Osteocyte (in vitro differentiated cells): ENCODE measurements at regions not wholly inside any gene's neighbourhood (a gene's known extent, or its start where the extent isn't known, plus 50 kb on each side); places are given as distances from the start of the nearest gene placed in this dataset.
A peak's percentile ranks its signal among the peaks of the same experiment; 100 is the strongest.

Source experiments
- DNase-seq: peaks from one replicate; pipeline ENCODE4 v3.0.0; 2021; ENCODE audit warnings: mixed read lengths; ENCODE audit not compliant: unreplicated experiment; ENCODE audit errors: extremely low spot score
- H3K27ac Mint-ChIP-seq: one replicate; pipeline ENCODE4 v1.8.0; 2021; ENCODE audit warnings: mild to moderate bottlenecking, mixed read lengths; ENCODE audit not compliant: unreplicated experiment
- H3K27me3 Mint-ChIP-seq: one replicate; pipeline ENCODE4 v1.8.0; 2021; ENCODE audit warnings: mixed read lengths; ENCODE audit not compliant: unreplicated experiment
- H3K36me3 Mint-ChIP-seq: one replicate; pipeline ENCODE4 v1.8.0; 2021; ENCODE audit warnings: mixed read lengths; ENCODE audit not compliant: unreplicated experiment
- H3K4me1 Mint-ChIP-seq: one replicate; pipeline ENCODE4 v1.8.0; 2021; ENCODE audit warnings: mixed read lengths; ENCODE audit not compliant: unreplicated experiment
- H3K4me3 Mint-ChIP-seq: one replicate; pipeline ENCODE4 v1.8.0; 2021; ENCODE audit warnings: mild to moderate bottlenecking, moderate library complexity, mixed read lengths; ENCODE audit not compliant: unreplicated experiment
- H3K9me3 Mint-ChIP-seq: one replicate; pipeline ENCODE4 v1.8.0; 2021; ENCODE audit warnings: mixed read lengths; ENCODE audit not compliant: unreplicated experiment
- CTCF ChIP-seq: fragments of 200-600 bp; sonication (generic); IDR thresholded peaks from 2 replicates; pipeline ENCODE4 v1.5.0; 2021; ENCODE audit warnings: antibody characterized with exemption, mild to moderate bottlenecking, moderate library complexity

DNA sequence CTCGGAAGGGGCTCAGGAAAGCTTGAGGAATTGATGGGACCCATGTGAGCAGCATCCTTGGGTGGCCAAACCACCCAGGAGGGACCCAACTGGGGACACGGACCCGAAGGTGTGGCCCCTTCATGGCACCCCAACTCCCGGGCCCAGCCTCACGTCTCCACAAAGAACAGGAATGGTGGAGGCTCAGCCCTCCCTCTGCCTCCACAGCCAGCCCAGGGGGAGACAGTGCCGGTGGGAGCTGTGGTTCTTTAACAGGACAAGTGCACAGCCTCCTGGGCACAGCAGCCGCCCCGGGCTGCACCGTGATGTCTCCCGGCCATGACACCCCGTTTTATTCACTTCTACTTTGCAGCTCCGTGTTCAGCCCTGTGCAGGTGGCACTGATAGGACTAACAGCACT, 587.2 kb downstream of the BRD1 start:
- DNase-seq, result peak; percentile 83
- Mint-ChIP-seq H3K27me3 (no peaks in the 10 kb centered on the region), H3K4me3 (no peak overlapping the region), H3K9me3 (peaks cover 3% of the 10 kb centered on the region), H3K4me1 (no peaks in the 10 kb centered on the region), H3K36me3 (no peaks in the 10 kb centered on the region), H3K27ac (no peak overlapping the region)
- TF ChIP-seq CTCF, result no peak

GRCh38 chr22:49240016-49240380, 587.7 kb downstream of the BRD1 start:
- Mint-ChIP-seq H3K27ac (no peak overlapping the region), H3K27me3 (no peaks in the 10 kb centered on the region), H3K9me3 (peaks cover 3% of the 10 kb centered on the region), H3K36me3 (no peaks in the 10 kb centered on the region), H3K4me1 (no peaks in the 10 kb centered on the region), H3K4me3 (no peak overlapping the region)
- TF ChIP-seq CTCF, result no peak
- DNase-seq, result peak; percentile 65

- Mint-ChIP-seq H3K4me3 (no peak overlapping the region), H3K4me1 (no peaks in the 10 kb centered on the region), H3K27ac (no peak overlapping the region), H3K27me3 (no peaks in the 10 kb centered on the region), H3K9me3 (peaks cover 3% of the 10 kb centered on the region), H3K36me3 (no peaks in the 10 kb centered on the region)
- peak; percentile 77 for DNase-seq
- TF ChIP-seq CTCF, result no peak
Observed at GRCh38 chr22:49239264-49240015, 588.2 kb downstream of the BRD1 start.

GRCh38 chr22:49238181-49239141, 589.2 kb downstream of the BRD1 start:
- H3K4me3 Mint-ChIP-seq, result no peak overlapping the region
- TF ChIP-seq CTCF, result no peak
- no peaks in the 10 kb centered on the region for H3K4me1 Mint-ChIP-seq
- H3K27ac Mint-ChIP-seq, result no peak overlapping the region
- no peaks in the 10 kb centered on the region for H3K27me3 Mint-ChIP-seq
- peak; percentile 83 for DNase-seq
- peaks cover 3% of the 10 kb centered on the region for H3K9me3 Mint-ChIP-seq
- no peaks in the 10 kb centered on the region for H3K36me3 Mint-ChIP-seq

- Mint-ChIP-seq H3K27me3 (no peaks in the 10 kb centered on the region), H3K36me3 (no peaks in the 10 kb centered on the region), H3K4me3 (no peak overlapping the region), H3K9me3 (peaks cover 3% of the 10 kb centered on the region), H3K4me1 (no peaks in the 10 kb centered on the region), H3K27ac (no peak overlapping the region)
- DNase-seq, result peak; percentile 63
- TF ChIP-seq CTCF, result no peak
Observed at GRCh38 chr22:49237703-49238102, 590.0 kb downstream of the BRD1 start.
